Liver (tissue), 3 donors: ENCODE measurements at regions not wholly inside any gene's neighbourhood (a gene's known extent, or its start where the extent isn't known, plus 50 kb on each side); places are given as distances from the start of the nearest gene placed in this dataset.

Experiments
- ATF3 ChIP-seq: IDR thresholded peaks from 2 replicates; pipeline ENCODE4 v1.6.1; 2016; ENCODE audit warnings: antibody characterized with exemption
- EGR1 ChIP-seq, 2 donors: IDR thresholded peaks; 2 replicates each; pipeline ENCODE4 v1.6.1; 2016 to 2018; ENCODE audit warnings: antibody characterized with exemption in 2 of 2, low read depth in 2 of 2
- FOXA1 ChIP-seq: IDR thresholded peaks from 2 replicates; pipeline ENCODE4 v1.6.1; 2016; ENCODE audit warnings: antibody characterized with exemption
- GABPA ChIP-seq, 2 donors: IDR thresholded peaks in 1 of 2; conservative IDR thresholded peaks in 1 of 2; 2 replicates each; pipeline ENCODE4 v1.6.1; 2016; ENCODE audit warnings: antibody characterized with exemption in 2 of 2, mild to moderate bottlenecking in 1 of 2, moderate library complexity in 1 of 2
- JUND ChIP-seq, 2 donors: IDR thresholded peaks; 2 replicates each; pipeline ENCODE4 v1.6.1; 2016; ENCODE audit warnings: antibody characterized with exemption in 2 of 2
- MAX ChIP-seq: IDR thresholded peaks from 2 replicates; pipeline ENCODE4 v1.6.1; 2016; ENCODE audit warnings: antibody characterized with exemption
- RAD21 ChIP-seq, 2 donors: IDR thresholded peaks; 2 replicates each; pipeline ENCODE4 v1.6.1; 2016; ENCODE audit warnings: antibody characterized with exemption in 2 of 2, mild to moderate bottlenecking in 2 of 2
- RXRA ChIP-seq, 2 donors: IDR thresholded peaks; 2 replicates each; pipeline ENCODE4 v1.6.1; 2017 to 2018; ENCODE audit warnings: antibody characterized with exemption in 2 of 2, mild to moderate bottlenecking in 1 of 2
- SP1 ChIP-seq: IDR thresholded peaks from 2 replicates; pipeline ENCODE4 v1.6.1; 2018; ENCODE audit warnings: antibody characterized with exemption, mild to moderate bottlenecking
- TAF1 ChIP-seq: conservative IDR thresholded peaks from 2 replicates; pipeline ENCODE4 v1.6.1; 2016; ENCODE audit warnings: antibody characterized with exemption, mild to moderate bottlenecking
- TF ChIP-seq, protein P1 (sequence below): fragments of 150-350 bp; IDR thresholded peaks from 2 replicates; pipeline ENCODE4 v1.5.1; 2017; ENCODE audit warnings: improper control_type of control experiment, low read depth, low read length; ENCODE audit not compliant: missing input control
- TF ChIP-seq, protein P2 (sequence below): IDR thresholded peaks from 2 replicates; pipeline ENCODE4 v1.6.1; 2016; ENCODE audit warnings: antibody characterized with exemption, mild to moderate bottlenecking
- donor health status: healthy.
- donor health status: healthy.

- TF ChIP-seq RAD21 (IDR thresholded peaks at IDR 0.05) (no peak), JUND (IDR thresholded peaks at IDR 0.05) (no peak), TAF1 (no peak), FOXA1 (no peak), EGR1 (IDR thresholded peaks at IDR 0.05; ENCODE audit: low read depth in 2 of 2) (no peak), ATF3 (no peak), MAX (no peak), RXRA (IDR thresholded peaks at IDR 0.05) (no peak), SP1 (no peak), GABPA (IDR thresholded peaks at IDR 0.05 in 1 of 2, conservative IDR thresholded peaks at IDR 0.05 in 1 of 2) (no peak)
- TF ChIP-seq, protein P1, sequence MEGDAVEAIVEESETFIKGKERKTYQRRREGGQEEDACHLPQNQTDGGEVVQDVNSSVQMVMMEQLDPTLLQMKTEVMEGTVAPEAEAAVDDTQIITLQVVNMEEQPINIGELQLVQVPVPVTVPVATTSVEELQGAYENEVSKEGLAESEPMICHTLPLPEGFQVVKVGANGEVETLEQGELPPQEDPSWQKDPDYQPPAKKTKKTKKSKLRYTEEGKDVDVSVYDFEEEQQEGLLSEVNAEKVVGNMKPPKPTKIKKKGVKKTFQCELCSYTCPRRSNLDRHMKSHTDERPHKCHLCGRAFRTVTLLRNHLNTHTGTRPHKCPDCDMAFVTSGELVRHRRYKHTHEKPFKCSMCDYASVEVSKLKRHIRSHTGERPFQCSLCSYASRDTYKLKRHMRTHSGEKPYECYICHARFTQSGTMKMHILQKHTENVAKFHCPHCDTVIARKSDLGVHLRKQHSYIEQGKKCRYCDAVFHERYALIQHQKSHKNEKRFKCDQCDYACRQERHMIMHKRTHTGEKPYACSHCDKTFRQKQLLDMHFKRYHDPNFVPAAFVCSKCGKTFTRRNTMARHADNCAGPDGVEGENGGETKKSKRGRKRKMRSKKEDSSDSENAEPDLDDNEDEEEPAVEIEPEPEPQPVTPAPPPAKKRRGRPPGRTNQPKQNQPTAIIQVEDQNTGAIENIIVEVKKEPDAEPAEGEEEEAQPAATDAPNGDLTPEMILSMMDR, result no peak
- TF ChIP-seq, protein P2, sequence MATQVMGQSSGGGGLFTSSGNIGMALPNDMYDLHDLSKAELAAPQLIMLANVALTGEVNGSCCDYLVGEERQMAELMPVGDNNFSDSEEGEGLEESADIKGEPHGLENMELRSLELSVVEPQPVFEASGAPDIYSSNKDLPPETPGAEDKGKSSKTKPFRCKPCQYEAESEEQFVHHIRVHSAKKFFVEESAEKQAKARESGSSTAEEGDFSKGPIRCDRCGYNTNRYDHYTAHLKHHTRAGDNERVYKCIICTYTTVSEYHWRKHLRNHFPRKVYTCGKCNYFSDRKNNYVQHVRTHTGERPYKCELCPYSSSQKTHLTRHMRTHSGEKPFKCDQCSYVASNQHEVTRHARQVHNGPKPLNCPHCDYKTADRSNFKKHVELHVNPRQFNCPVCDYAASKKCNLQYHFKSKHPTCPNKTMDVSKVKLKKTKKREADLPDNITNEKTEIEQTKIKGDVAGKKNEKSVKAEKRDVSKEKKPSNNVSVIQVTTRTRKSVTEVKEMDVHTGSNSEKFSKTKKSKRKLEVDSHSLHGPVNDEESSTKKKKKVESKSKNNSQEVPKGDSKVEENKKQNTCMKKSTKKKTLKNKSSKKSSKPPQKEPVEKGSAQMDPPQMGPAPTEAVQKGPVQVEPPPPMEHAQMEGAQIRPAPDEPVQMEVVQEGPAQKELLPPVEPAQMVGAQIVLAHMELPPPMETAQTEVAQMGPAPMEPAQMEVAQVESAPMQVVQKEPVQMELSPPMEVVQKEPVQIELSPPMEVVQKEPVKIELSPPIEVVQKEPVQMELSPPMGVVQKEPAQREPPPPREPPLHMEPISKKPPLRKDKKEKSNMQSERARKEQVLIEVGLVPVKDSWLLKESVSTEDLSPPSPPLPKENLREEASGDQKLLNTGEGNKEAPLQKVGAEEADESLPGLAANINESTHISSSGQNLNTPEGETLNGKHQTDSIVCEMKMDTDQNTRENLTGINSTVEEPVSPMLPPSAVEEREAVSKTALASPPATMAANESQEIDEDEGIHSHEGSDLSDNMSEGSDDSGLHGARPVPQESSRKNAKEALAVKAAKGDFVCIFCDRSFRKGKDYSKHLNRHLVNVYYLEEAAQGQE, result no peak
Observed at GRCh38 chr2:236901956-236902355, 183.7 kb upstream of the COPS8 start.
